Loucy (cell line): ENCODE measurements at regions not wholly inside any gene's neighbourhood (a gene's known extent, or its start where the extent isn't known, plus 50 kb on each side); places are given as distances from the start of the nearest gene placed in this dataset.
"Not testable (repeated sequence)": the region's sequence is repeated elsewhere in the genome, so short reads cannot be mapped to it uniquely, and the experiment has no call there.

Experiments
- H2AFZ ChIP-seq: fragments of 200-600 bp; sonication (generic); 2 replicates; pipeline ENCODE4 v1.6.0; 2016; ENCODE audit warnings: antibody characterized with exemption, mild to moderate bottlenecking, low read length, moderate library complexity
- H3F3A ChIP-seq: fragments of 200-600 bp; 2 replicates; pipeline ENCODE4 v1.6.0; 2016; ENCODE audit warnings: antibody characterized with exemption, low read depth, mild to moderate bottlenecking
- H3K27me3 ChIP-seq: fragments of 200-600 bp; sonication (generic); 2 replicates; pipeline ENCODE4 v1.6.1; 2014; ENCODE audit warnings: low read length, mild to moderate bottlenecking; ENCODE audit not compliant: insufficient read depth, poor library complexity, severe bottlenecking
- H3K36me3 ChIP-seq: fragments of 200-600 bp; sonication (generic); 2 replicates; pipeline ENCODE4 v1.6.1; 2016; ENCODE audit warnings: low read length; ENCODE audit not compliant: insufficient read depth
- H3K4me1 ChIP-seq: fragments of 200-600 bp; sonication (generic); 2 replicates; pipeline ENCODE4 v1.5.1; 2014; ENCODE audit warnings: low read length, mild to moderate bottlenecking; ENCODE audit not compliant: insufficient read depth, poor library complexity, severe bottlenecking
- H3K4me2 ChIP-seq: fragments of 200-600 bp; sonication (generic); 2 replicates; pipeline ENCODE4 v1.6.0; 2014; ENCODE audit warnings: antibody characterized with exemption, low read length, low read depth, mild to moderate bottlenecking; ENCODE audit not compliant: poor library complexity, severe bottlenecking
- H3K4me3 ChIP-seq: fragments of 200-600 bp; sonication (generic); 2 replicates; pipeline ENCODE4 v1.5.1; 2014; ENCODE audit warnings: low read length, mild to moderate bottlenecking, mixed read lengths; ENCODE audit not compliant: poor library complexity, severe bottlenecking
- H3K79me2 ChIP-seq: fragments of 200-600 bp; sonication (generic); 2 replicates; pipeline ENCODE4 v1.6.1; 2014; ENCODE audit warnings: low read length; ENCODE audit not compliant: insufficient read depth
- H3K9ac ChIP-seq: fragments of 200-600 bp; sonication (generic); 2 replicates; pipeline ENCODE4 v1.6.0; 2014; ENCODE audit warnings: mild to moderate bottlenecking, low read depth, low read length, moderate library complexity; ENCODE audit not compliant: poor library complexity, severe bottlenecking
- H3K9me2 ChIP-seq: fragments of 200-600 bp; sonication (generic); replicated peaks from 2 replicates; pipeline ENCODE4 v1.6.1; 2016; ENCODE audit warnings: low read depth, low read length, mixed read lengths
- H3K9me3 ChIP-seq: fragments of 200-600 bp; sonication (generic); 2 replicates; pipeline ENCODE4 v1.6.1; 2014; ENCODE audit warnings: mild to moderate bottlenecking, antibody characterized with exemption, low read length, low read depth; ENCODE audit not compliant: insufficient read depth
- H4K20me1 ChIP-seq: fragments of 200-600 bp; sonication (generic); 2 replicates; pipeline ENCODE4 v1.6.0; 2014; ENCODE audit warnings: antibody characterized with exemption, low read length, mild to moderate bottlenecking; ENCODE audit not compliant: insufficient read depth, poor library complexity, severe bottlenecking
- EZH2phosphoT487 ChIP-seq: fragments of 200-600 bp; IDR thresholded peaks from 2 replicates; pipeline ENCODE4 v1.6.1; 2018; ENCODE audit warnings: antibody characterized with exemption, mild to moderate bottlenecking, moderate library complexity, borderline replicate concordance
- TF ChIP-seq, protein P1 (sequence below): fragments of 200-600 bp; sonication (generic); conservative IDR thresholded peaks from 2 replicates; pipeline ENCODE4 v1.5.1; 2014; ENCODE audit warnings: mild to moderate bottlenecking, antibody characterized with exemption, low read length

GRCh38 chr7:24169077-24169624 lies 114.8 kb upstream of the NPY start:
- H2AFZ ChIP-seq = no peak overlapping the region
- H3K27me3 ChIP-seq = no peaks in the 10 kb centered on the region
- no peaks in the 10 kb centered on the region for H3K36me3 ChIP-seq
- H3K79me2 ChIP-seq = no peaks in the 10 kb centered on the region
- H3K4me2 ChIP-seq = no peak overlapping the region
- no peaks in the 10 kb centered on the region; the same call in 1 of the 2 replicates for H3F3A ChIP-seq
- H3K9me3 ChIP-seq = peaks cover 9% of the 10 kb centered on the region; the same call in 1 of the 2 replicates
- no peaks in the 10 kb centered on the region for H4K20me1 ChIP-seq
- H3K9me2 ChIP-seq = no peaks in the 10 kb centered on the region
- H3K4me1 ChIP-seq = no peaks in the 10 kb centered on the region
- H3K9ac ChIP-seq = no peak overlapping the region
- H3K4me3 ChIP-seq = no peak overlapping the region
- TF ChIP-seq, protein P1, sequence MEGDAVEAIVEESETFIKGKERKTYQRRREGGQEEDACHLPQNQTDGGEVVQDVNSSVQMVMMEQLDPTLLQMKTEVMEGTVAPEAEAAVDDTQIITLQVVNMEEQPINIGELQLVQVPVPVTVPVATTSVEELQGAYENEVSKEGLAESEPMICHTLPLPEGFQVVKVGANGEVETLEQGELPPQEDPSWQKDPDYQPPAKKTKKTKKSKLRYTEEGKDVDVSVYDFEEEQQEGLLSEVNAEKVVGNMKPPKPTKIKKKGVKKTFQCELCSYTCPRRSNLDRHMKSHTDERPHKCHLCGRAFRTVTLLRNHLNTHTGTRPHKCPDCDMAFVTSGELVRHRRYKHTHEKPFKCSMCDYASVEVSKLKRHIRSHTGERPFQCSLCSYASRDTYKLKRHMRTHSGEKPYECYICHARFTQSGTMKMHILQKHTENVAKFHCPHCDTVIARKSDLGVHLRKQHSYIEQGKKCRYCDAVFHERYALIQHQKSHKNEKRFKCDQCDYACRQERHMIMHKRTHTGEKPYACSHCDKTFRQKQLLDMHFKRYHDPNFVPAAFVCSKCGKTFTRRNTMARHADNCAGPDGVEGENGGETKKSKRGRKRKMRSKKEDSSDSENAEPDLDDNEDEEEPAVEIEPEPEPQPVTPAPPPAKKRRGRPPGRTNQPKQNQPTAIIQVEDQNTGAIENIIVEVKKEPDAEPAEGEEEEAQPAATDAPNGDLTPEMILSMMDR = no peak
- TF ChIP-seq EZH2phosphoT487 = no peak

DNA sequence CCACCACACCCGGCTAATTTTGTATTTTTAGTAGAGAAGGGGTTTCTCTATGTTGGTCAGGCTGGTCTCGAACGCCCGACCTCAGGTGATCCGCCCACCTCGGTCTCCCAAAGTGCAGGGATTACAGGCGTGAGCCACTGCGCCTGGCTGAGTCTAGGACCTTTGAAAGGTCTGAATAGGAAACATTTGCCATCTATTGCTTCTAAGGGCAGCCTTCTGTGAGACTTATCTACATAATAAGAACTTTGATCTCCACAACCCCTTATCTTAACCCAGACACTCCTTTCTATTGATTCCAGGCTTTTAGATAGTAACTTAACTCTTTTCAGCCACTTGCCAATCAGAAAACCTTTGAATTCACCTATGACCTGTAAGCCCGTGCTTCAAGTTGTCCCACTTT lies 112.0 kb upstream of the NPY start:
- H3K9ac ChIP-seq, H3K4me3 ChIP-seq, H2AFZ ChIP-seq, H3K4me1 ChIP-seq, H3K4me2 ChIP-seq, H3K9me3 ChIP-seq, H3F3A ChIP-seq, H3K27me3 ChIP-seq, H3K79me2 ChIP-seq, H3K9me2 ChIP-seq, H3K36me3 ChIP-seq, H4K20me1 ChIP-seq: not testable (repeated sequence)

GRCh38 chr7:24172856-24173255 lies 111.1 kb upstream of the NPY start:
- H2AFZ ChIP-seq = no peak overlapping the region

More at GRCh38 chr7:24172856-24173255, 111.1 kb upstream of the NPY start:
- Histone ChIP-seq H3K9me2 (no peaks in the 10 kb centered on the region), H3K4me2 (no peak overlapping the region), H3K4me3 (no peak overlapping the region), H4K20me1 (no peaks in the 10 kb centered on the region), H3K79me2 (no peaks in the 10 kb centered on the region), H3K4me1 (no peaks in the 10 kb centered on the region), H3F3A (no peaks in the 10 kb centered on the region; the same call in 1 of the 2 replicates), H3K27me3 (no peaks in the 10 kb centered on the region), H3K9me3 (no peaks in the 10 kb centered on the region), H3K9ac (no peak overlapping the region), H3K36me3 (no peaks in the 10 kb centered on the region)
- no peak for TF ChIP-seq EZH2phosphoT487
- TF ChIP-seq, protein P1 = no peak
